ENCODE measurements at regions not wholly inside any gene's neighbourhood (a gene's known extent, or its start where the extent isn't known, plus 50 kb on each side); places are given as distances from the start of the nearest gene placed in this dataset.

DNA sequence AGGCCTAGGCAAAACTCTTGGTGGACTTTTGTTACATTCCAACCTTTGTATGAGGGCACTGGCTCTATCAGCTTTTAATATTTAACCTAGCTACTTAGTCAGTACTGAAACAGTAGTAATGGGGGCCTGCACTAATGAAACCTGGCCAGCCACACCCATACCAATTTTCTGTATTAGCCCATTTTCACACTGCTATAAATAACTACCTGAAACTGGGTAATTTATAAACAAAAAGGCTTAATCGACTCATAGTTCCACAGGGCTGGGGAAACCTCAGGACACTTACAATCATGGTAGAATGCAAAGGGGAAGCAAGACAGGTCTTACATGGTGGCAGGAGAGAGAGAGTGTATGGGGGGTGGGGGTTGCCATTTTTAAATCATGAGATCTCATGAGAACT lies 245.7 kb upstream of the RGS18 start:
- TF ChIP-seq, protein P1, sequence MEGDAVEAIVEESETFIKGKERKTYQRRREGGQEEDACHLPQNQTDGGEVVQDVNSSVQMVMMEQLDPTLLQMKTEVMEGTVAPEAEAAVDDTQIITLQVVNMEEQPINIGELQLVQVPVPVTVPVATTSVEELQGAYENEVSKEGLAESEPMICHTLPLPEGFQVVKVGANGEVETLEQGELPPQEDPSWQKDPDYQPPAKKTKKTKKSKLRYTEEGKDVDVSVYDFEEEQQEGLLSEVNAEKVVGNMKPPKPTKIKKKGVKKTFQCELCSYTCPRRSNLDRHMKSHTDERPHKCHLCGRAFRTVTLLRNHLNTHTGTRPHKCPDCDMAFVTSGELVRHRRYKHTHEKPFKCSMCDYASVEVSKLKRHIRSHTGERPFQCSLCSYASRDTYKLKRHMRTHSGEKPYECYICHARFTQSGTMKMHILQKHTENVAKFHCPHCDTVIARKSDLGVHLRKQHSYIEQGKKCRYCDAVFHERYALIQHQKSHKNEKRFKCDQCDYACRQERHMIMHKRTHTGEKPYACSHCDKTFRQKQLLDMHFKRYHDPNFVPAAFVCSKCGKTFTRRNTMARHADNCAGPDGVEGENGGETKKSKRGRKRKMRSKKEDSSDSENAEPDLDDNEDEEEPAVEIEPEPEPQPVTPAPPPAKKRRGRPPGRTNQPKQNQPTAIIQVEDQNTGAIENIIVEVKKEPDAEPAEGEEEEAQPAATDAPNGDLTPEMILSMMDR (IDR thresholded peaks at IDR 0.05), result no peak
- TF ChIP-seq ZFX (IDR thresholded peaks at IDR 0.05; ENCODE audit: borderline replicate concordance), result no peak

All from 22Rv1 (cell line).